Left forelimb (tissue), 1 donor: ENCODE measurements at regions not wholly inside any gene's neighbourhood (a gene's known extent, or its start where the extent isn't known, plus 50 kb on each side); places are given as distances from the start of the nearest gene placed in this dataset.

Experiments used
- DNase-seq: peaks from one replicate; pipeline ENCODE4 v3.0.0-alpha.2; 2018; ENCODE audit warnings: low spot score

GRCh38 chr4:100803751-100804150, 285.9 kb upstream of the EMCN start:
- DNase-seq = no peak

GRCh38 chr4:100799761-100800539, 282.1 kb upstream of the EMCN start:
- no peak for DNase-seq

- DNase-seq = no peak
Observed at GRCh38 chr4:100797791-100798190, 280.0 kb upstream of the EMCN start.

DNA sequence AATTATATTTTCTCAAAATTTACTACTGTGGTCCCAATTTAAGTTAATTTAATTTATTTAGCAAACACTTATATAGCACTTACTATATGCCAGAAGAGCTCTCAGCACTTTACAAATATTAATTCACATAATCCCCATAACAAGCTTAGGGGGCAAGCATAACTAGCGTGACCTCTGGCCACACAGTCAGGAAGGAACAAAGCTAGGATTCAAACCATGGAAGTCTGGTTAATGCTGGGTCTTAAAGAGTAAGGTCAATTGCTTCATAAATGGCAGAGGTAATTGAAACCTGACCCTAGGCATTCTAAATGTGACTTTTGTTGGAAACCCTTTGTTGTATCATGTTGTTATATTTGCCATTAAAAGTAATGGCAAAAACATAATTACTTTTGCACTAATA, 279.5 kb upstream of the EMCN start:
- no peak for DNase-seq

DNA sequence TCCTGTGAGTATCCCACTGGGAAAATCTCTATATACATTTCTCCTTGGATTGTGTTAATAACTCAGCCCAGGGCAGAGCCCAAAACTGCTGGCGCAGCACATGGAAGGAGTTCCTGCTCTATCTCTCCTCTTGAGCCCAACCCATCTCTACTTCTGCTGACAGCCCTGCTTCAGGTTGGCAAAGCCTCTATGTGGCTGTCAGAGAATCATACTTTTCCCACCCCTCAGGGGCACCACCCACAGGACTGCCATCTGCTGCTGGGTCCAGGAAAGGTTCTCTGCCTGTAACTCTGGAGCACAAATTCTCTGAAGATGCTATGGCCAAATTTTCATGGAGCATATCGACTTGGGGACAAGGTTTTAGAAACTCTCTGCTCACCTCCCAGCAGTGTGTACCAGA, 278.5 kb upstream of the EMCN start:
- DNase-seq = no peak

- DNase-seq = no peak
Observed at GRCh38 chr4:100795581-100795980, 277.8 kb upstream of the EMCN start.

DNA sequence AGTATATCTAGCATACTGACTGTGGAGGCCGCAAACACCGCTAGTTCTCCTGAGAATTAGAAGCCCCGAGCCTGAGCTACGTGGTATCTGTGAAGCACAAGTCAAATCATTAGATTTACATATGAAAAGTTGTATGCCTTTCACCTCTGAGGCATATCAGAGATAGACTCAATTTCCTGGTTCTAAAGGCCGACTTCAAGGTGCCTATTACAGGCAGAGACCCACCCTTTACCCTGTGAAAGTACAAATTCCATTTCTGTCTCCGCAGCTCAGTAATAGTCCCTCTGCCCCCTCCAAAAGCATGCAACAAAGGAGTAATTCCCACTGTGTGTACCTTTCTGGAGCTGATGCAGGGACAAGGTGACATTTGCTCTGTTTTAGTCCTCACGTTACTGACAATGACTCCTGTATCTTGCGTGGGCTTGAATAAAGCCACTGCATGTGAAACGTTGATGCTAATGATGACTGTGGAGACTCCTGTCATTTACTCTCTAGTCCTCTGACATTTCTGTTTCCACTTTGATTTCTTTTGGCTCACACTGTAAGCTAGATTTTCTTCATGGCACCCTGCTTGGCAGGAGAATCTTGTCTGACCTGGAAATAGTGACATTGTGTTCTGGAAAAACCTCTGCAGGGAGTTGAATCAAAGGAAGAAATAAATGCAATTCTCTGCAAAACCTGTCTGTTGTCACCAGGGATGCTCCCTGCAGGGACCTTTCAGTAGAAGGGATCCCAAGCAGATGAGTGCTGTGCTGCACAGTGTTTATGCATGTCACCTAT, 273.2 kb upstream of the EMCN start:
- no peak for DNase-seq

DNA sequence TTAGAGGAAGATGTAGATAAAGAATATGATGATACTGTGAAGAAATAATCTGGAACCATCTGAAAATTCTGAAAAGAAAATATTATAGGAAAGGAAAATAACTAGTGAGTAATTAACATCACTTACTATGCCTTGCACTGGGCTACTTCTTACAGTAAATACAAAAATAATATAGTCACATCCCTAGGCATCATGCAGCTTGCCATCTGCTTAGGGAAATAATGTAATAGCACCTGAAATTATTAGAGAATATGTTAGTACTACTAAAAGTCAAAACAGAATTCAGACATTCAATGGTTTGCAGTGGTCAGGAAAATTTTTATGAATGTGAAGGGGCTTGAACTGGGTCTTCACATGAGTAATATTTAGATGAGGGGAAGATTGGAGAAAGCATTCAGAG, 272.2 kb upstream of the EMCN start:
- DNase-seq = no peak

- no peak for DNase-seq
Observed at GRCh38 chr4:100786481-100786880, 268.7 kb upstream of the EMCN start.

- no peak for DNase-seq
Observed at GRCh38 chr4:100782356-100782755, 264.5 kb upstream of the EMCN start.

GRCh38 chr4:100781435-100781834, 263.6 kb upstream of the EMCN start:
- DNase-seq = no peak

GRCh38 chr4:100780126-100780525, 262.3 kb upstream of the EMCN start:
- DNase-seq = no peak

DNA sequence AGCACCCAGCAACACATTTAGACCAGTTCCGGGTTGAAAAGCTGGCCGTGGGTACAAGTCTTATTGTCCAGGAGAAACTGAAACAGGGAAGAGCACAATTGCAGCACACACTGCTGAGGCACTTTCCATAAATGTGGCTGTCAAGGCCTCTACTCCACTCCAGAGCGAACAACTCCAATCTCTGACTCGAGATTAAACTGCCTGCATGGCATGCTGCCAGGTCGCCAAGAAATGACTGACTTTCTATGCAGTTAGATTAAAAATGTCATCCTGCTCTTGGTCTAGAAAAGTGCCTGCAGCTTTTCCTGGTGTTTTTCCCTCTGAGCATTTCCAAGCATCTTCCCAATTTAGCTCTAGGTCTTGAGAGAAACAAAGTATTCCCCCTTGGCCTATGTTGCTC, 260.6 kb upstream of the EMCN start:
- DNase-seq = no peak

DNA sequence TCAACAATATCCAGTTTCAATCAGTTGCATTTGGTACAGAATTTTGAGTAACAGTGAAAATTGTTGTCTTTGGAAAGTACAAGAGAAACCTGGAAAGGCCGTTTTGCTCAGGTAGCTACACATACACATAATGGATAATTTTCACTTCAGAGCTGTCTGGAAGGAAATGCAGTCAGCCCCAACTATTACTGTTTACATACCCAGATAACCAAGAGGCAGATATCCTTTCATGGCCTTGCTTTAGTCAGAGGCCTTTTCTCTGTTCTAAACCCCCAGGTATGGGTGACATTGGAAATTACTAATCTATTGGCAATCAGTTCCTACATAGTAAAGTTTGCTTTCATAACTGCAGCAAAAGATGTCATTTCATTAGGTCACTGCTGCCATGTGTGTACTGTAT, 244.9 kb upstream of the EMCN start:
- DNase-seq = no peak

DNA sequence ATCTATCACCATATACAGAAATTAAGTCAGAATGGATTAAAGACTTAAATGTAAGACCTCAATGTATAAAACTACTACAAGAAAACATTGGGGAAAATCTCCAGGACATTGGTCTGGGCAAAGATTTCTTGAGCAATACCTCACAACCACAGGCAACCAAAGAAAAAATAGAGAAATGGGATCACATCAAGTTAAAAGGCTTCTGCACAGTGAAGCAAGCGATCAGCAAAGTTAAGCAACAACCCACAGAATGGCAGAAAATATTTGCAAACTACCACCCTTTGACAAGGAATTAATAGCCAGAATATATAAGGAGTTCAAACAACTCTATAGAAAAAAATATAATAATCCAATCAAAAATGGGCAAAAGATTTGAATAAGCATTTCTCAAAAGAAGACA, 236.9 kb upstream of the EMCN start:
- no peak for DNase-seq

DNA sequence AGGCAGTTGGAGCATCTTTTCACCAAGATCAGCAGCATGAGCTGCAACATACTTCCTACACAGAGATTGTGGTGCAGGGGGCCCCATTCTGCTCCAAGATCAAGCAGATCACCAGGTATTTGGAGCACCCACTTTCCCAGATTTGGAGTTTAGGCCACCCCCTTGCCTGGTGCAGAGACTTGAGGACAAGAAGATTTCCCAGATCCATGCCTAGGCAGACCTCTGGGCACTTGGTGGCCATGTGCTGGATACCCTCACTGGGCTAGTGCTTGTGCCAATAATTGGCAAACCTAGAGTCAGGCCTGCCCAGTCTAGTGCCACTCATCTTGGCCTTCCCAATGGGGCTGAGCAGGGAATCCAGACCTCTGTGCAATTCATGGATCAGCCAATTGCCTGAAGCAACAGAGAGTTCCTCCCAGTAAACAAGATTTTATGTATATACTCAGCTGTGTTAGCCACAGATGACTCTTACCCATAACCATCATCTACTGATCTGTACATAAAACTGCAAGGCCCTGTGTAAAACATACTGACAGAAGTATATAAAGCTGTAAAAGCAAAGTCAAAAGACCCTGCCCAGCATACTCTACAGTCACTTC, 228.4 kb upstream of the EMCN start:
- DNase-seq = no peak

DNA sequence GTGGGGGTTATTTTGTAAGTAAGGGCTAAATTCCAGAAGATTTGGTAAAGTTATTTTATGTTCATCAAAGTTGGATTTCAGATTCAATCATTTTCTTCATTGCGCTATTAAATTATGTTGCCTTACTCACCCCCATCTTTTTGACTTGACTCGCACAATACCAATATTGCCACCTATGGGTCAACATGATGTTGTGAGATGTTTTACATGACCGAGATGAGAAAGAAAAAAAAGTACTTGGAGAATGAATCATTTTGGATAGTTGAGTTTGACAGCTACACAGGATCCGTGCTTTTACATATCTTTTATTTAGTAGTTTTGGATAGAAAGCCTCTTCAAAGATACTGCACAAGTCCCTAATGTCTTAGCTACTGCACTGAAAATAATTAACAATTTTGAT, 224.2 kb upstream of the EMCN start:
- no peak for DNase-seq

- DNase-seq = no peak
Observed at GRCh38 chr4:100739426-100739825, 221.6 kb upstream of the EMCN start.

DNA sequence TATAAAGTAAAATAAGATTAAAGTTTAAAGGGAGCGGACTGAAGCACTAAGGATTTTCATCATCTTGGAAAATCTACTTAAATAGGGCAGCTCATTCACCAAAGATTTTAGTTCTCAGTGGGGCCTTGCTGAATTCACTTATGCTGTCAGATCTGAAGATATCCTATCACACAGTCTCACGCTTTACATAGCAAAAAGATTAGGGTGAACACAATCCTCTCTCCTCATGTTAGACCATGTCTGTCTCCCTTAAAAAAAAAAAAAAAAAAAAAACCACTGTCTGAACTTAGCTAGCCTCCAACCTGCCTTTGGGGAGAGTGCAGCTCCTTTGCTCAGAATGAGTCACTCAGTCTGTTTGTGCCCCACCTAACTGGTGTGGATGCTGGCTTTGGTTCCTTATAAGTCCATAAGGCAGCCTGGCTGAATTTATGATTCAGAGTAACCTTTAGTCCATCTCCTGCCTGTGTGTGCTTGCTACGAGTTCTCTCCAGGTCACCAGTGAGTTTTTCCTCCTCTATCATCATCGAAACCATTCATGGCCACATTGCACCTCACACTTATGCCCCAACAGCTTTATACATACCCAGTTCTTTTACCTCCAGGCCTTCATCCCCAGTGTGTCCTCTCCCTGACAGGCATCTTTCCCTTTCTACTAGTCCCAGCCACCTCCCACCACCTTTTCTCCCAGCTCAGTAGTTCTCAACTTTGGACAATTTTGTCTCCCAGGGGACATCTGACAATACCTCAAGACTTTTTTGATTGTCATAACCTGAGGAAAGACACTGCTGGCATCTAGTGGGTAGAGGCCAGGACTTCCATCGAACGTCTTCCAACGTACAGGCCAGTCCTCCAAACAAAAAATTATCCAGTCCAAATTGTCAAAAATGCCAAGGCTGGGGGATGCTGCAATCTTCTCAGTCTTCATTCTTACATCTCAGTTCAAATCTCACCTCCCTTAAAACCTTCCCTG, 220.7 kb upstream of the EMCN start:
- DNase-seq = no peak

GRCh38 chr4:100736641-100737451, 219.0 kb upstream of the EMCN start:
- DNase-seq = no peak

- no peak for DNase-seq
Observed at GRCh38 chr4:100728861-100729260, 211.0 kb upstream of the EMCN start.
